ENCODE measurements at regions not wholly inside any gene's neighbourhood (a gene's known extent, or its start where the extent isn't known, plus 50 kb on each side); places are given as distances from the start of the nearest gene placed in this dataset.
A peak's percentile ranks its signal among the peaks of the same experiment; 100 is the strongest.

GRCh38 chr20:52086878-52087277 lies 104.7 kb downstream of the ZFP64 start:
- no peak for ATAC-seq
- TF ChIP-seq ZFP3 (CRISPR knock-in tag; IDR thresholded peaks at IDR 0.05), result no peak
- TF ChIP-seq PPARA (CRISPR knock-in tag; IDR thresholded peaks at IDR 0.05; ENCODE audit: borderline replicate concordance), result no peak
- no peak for TF ChIP-seq ZNF565 (CRISPR knock-in tag; conservative IDR thresholded peaks at IDR 0.05; ENCODE audit: low read depth)

- TF ChIP-seq ZNF8 (CRISPR knock-in tag; IDR thresholded peaks at IDR 0.05), result no peak
- no peak for TF ChIP-seq RARB (CRISPR knock-in tag; IDR thresholded peaks at IDR 0.05)
- no peak for TF ChIP-seq ISL1 (CRISPR knock-in tag; IDR thresholded peaks at IDR 0.05)
- TF ChIP-seq POU6F1 (CRISPR knock-in tag; IDR thresholded peaks at IDR 0.05; ENCODE audit: borderline replicate concordance, low read depth), result no peak
- TF ChIP-seq TOX (CRISPR knock-in tag; IDR thresholded peaks at IDR 0.05; ENCODE audit: borderline replicate concordance), result no peak
- TF ChIP-seq ARNTL (CRISPR knock-in tag; IDR thresholded peaks at IDR 0.05; ENCODE audit: borderline replicate concordance, low read depth), result no peak
- ATAC-seq, result no peak
Measured at GRCh38 chr20:52084727-52085126, 106.9 kb downstream of the ZFP64 start.

GRCh38 chr20:52083627-52084232 lies 107.8 kb downstream of the ZFP64 start:
- ATAC-seq, result peak; percentile 97
- TF ChIP-seq ZNF565 (CRISPR knock-in tag; conservative IDR thresholded peaks at IDR 0.05; ENCODE audit: low read depth) (no peak), ZFP3 (CRISPR knock-in tag; IDR thresholded peaks at IDR 0.05) (no peak), TOX (CRISPR knock-in tag; IDR thresholded peaks at IDR 0.05; ENCODE audit: borderline replicate concordance) (no peak), ARNTL (CRISPR knock-in tag; IDR thresholded peaks at IDR 0.05; ENCODE audit: borderline replicate concordance, low read depth) (no peak), TSHZ2 (CRISPR knock-in tag; IDR thresholded peaks at IDR 0.05) (no peak), ZNF70 (CRISPR knock-in tag; IDR thresholded peaks at IDR 0.05) (no peak), SNAI2 (CRISPR knock-in tag; IDR thresholded peaks at IDR 0.05) (no peak), BACH2 (CRISPR knock-in tag; IDR thresholded peaks at IDR 0.05; ENCODE audit: borderline replicate concordance) (no peak), CREB5 (CRISPR knock-in tag; IDR thresholded peaks at IDR 0.05; ENCODE audit: low read depth) (no peak), CSRNP3 (CRISPR knock-in tag; IDR thresholded peaks at IDR 0.05) (no peak), ISL1 (CRISPR knock-in tag; IDR thresholded peaks at IDR 0.05) (no peak), OSR1 (CRISPR knock-in tag; IDR thresholded peaks at IDR 0.05) (no peak), RARB (CRISPR knock-in tag; IDR thresholded peaks at IDR 0.05) (no peak)

GRCh38 chr20:52082612-52083011 lies 109.0 kb downstream of the ZFP64 start:
- TF ChIP-seq OSR1 (CRISPR knock-in tag; IDR thresholded peaks at IDR 0.05) (no peak), SNAI2 (CRISPR knock-in tag; IDR thresholded peaks at IDR 0.05) (no peak), ISL1 (CRISPR knock-in tag; IDR thresholded peaks at IDR 0.05) (no peak), PATZ1 (CRISPR knock-in tag; IDR thresholded peaks at IDR 0.05; ENCODE audit: borderline replicate concordance) (no peak), ZFP3 (CRISPR knock-in tag; IDR thresholded peaks at IDR 0.05) (no peak)

More at GRCh38 chr20:52082612-52083011, 109.0 kb downstream of the ZFP64 start:
- no peak for ATAC-seq

Measured in SK-N-SH treated with all-trans-retinoic acid at 6 μM for 48 hours (cell line).